ENCODE measurements at regions not wholly inside any gene's neighbourhood (a gene's known extent, or its start where the extent isn't known, plus 50 kb on each side); places are given as distances from the start of the nearest gene placed in this dataset.
"Not testable (repeated sequence)": the region's sequence is repeated elsewhere in the genome, so short reads cannot be mapped to it uniquely, and the experiment has no call there.

- DNase-seq, result no peak
Observed at GRCh38 chr4:81754169-81754568, 282.5 kb upstream of the RASGEF1B start.

DNA sequence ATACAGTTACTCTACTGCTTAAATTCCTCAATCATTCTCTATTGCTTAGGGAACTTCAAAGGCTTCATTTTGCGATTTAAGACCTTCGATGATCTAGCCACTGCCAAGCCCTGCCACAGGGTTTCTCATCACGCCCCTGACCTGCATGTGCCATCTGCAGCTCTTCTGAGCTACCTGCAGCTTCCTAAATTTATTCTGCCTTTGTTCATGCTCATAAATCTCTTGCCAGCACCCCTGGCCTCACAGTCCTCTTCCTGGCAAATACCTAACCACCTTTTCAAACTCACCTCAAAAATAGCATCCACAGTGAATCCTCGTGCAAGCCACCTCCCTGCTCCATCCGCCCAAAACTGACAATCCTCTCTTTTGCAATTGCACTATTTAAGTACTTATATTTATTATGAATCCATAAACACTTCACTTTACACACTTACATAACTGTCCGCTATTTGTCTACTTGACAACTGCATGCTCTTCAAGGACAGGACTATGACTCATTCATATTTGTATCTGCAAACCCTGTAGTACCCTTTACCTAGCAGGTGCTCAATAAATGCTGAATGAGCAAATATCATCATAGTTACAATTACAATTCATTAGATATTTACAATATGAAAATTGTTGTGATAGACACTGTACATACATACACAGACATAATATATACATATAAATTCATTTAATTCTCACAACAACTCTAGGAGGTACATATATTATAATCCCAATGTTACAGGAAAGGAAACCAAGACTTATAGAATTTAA lies 280.0 kb upstream of the RASGEF1B start:
- DNase-seq, result no peak

GRCh38 chr4:81747242-81747930 lies 275.7 kb upstream of the RASGEF1B start:
- DNase-seq, result no peak

DNA sequence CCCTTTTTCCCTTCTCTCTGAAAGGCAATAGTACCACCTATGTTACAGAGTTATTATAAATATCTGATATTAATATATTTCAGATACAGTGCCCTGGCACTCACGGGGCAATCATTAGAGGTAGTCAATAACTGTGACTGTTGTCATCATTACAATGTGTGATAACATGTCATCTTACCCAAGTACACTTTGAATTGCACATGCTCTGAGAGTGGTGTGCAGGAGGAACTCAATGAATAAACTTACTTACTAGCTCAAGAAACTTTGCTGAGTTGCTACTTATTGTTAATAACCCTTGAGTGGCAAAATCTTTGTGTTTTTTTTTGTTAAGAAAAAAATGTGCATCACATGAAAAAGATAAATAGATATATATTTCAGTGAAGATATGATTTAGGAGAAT lies 275.1 kb upstream of the RASGEF1B start:
- no peak for DNase-seq

- no peak for DNase-seq
Observed at GRCh38 chr4:81746071-81746470, 274.4 kb upstream of the RASGEF1B start.

DNA sequence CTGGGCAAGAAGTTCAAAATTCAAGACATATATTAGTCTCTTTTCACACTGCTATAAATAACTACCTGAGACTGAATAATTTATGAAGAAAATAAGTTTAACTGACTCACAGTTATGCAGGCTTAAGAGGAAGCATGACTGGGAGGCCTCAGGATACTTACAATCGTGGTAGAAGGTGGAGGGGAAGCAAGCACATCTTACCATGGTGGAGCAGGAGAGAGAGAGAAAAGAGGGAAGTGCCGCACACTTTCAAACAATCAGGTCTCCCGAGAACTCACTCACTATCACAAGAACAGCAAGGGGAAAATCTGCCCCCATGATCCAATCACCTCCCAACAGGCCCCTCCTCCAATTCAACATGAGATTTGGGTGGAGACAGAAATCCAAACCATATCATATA lies 273.3 kb upstream of the RASGEF1B start:
- DNase-seq, result no peak

- no peak for DNase-seq
Observed at GRCh38 chr4:81743731-81744435, 272.2 kb upstream of the RASGEF1B start.

- DNase-seq, result no peak
Observed at GRCh38 chr4:81740487-81740886, 268.8 kb upstream of the RASGEF1B start.

- DNase-seq, result no peak
Observed at GRCh38 chr4:81738891-81739290, 267.2 kb upstream of the RASGEF1B start.

- no peak for DNase-seq
Observed at GRCh38 chr4:81737865-81738559, 266.3 kb upstream of the RASGEF1B start.

GRCh38 chr4:81736324-81736723 lies 264.6 kb upstream of the RASGEF1B start:
- no peak for DNase-seq

GRCh38 chr4:81732980-81733379 lies 261.3 kb upstream of the RASGEF1B start:
- no peak for DNase-seq

DNA sequence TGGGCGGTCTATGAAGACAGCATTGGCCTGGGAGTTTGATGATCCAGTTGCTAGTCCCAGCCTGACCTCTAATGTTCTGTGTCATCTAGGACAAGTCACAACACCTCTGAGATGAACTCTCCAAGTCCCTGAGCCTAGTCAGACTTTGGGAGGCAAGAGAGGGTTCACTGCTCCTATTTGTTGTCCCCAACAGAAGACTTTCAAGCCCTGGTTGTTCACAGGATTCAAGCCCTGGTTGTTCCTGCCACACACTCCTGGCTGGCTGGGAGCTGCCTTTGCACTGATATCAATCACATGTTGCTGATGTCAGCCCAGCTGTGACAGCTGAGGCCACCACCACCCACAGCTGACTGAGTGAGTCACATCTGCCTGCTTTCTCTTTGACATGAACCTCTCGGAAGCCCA lies 253.2 kb upstream of the RASGEF1B start:
- DNase-seq, result no peak

GRCh38 chr4:81723927-81724587 lies 252.3 kb upstream of the RASGEF1B start:
- no peak for DNase-seq

DNA sequence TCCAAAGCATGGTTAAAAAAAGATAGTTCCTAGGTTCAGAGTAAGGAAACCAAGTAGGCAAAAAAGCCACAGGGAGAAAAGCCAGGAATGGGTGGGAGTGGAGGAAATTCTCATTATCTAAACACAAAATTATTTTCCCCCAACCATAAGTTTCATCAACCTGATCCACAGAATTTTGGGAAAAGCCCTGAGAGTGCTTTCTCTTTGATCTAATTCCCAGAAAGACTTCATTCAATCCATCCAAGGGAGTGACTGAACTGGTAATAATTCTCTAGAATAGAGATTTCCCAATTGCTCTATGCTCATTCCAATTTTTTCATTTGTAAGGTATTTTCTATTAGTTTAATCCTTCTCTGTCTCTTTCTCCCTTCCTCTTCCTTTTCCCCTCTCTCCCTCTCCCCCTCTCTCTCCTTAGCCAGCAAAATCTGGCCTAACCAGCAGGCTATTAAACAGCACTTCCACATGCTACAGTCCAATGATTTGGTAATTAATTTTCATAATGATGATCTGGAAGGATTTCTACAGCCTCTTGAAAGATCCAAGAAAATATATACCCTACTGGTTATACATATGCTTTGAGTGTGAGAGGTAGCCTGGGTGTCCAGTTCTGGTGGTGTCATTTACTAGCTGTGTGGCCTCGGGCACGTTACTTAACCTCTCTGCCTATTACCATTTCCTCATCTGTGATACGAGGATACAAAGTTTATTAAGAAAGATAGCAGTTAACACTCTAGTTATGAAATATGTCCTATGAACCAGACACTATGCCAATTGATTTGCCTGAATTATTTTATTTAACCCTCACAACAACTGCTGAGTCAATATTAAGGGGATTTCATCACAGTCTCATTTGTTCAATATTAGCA lies 251.5 kb upstream of the RASGEF1B start:
- DNase-seq, result no peak

GRCh38 chr4:81722290-81722851 lies 250.7 kb upstream of the RASGEF1B start:
- no peak for DNase-seq

- no peak for DNase-seq
Observed at GRCh38 chr4:81715757-81716156, 244.1 kb upstream of the RASGEF1B start.

- not testable (repeated sequence) for DNase-seq
Observed at GRCh38 chr4:81715357-81715756, 243.7 kb upstream of the RASGEF1B start.

DNA sequence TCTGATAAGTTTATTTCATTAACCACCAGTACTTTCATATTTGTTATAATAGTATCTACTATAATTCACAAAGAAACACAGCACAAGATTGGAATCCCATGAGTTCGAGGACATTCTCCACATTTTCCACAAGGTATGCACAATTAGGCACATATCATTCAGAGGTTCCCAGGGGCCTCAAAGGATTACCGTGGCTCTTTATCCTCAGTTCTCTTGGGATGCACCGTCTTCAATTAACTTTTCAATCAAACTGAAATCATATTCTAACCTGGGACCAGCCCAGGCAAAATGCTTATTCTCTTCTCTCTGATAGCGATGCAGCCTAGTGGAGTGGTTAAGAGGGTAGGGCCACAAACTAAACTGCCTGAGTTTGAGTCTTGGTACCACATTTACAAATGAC lies 242.6 kb upstream of the RASGEF1B start:
- DNase-seq, result no peak

- no peak for DNase-seq
Observed at GRCh38 chr4:81712714-81713113, 241.0 kb upstream of the RASGEF1B start.

DNA sequence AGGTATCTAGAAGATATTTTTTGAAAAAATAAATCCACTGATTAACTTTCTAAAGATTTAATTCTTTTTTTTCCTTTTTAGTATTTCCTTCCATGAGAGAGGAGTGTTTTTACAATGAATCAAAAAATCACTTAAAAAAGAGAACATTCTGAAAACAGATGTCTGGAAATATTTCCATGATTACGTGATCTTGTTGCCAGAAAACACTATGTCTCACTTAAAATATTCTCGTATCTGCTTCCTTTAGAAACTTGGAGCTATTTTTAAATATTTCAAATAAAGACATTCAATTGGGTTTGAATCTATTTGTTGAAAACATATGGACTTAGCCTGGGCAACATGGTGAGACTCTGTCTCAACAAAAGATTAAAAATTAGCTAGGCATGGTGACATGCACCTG lies 232.8 kb upstream of the RASGEF1B start:
- no peak for DNase-seq

All from NCI-H1048 (cell line).